WERI-Rb-1 (cell line): ENCODE measurements at regions not wholly inside any gene's neighbourhood (a gene's known extent, or its start where the extent isn't known, plus 50 kb on each side); places are given as distances from the start of the nearest gene placed in this dataset.

Experiments used
- DNase-seq: peaks from one replicate; pipeline ENCODE4 v3.0.0-alpha.2; 2020
- H3K27ac ChIP-seq: fragments of 250-450 bp; sonication (Bioruptor Pico); 2 replicates; pipeline ENCODE4 v1.5.1; 2020; ENCODE audit warnings: mild to moderate bottlenecking, moderate library complexity
- H3K27me3 ChIP-seq: fragments of 250-450 bp; sonication (Bioruptor Pico); 2 replicates; pipeline ENCODE4 v1.5.1; 2021; ENCODE audit warnings: mild to moderate bottlenecking, low read depth, moderate library complexity; ENCODE audit not compliant: insufficient read depth, severe bottlenecking
- H3K36me3 ChIP-seq: fragments of 250-450 bp; sonication (Bioruptor Pico); 2 replicates; pipeline ENCODE4 v1.5.1; 2020; ENCODE audit warnings: mild to moderate bottlenecking, moderate library complexity
- H3K4me3 ChIP-seq: 2 replicates; pipeline ENCODE4 v1.5.1; 2011; ENCODE audit warnings: low read depth, mild to moderate bottlenecking, control low read depth, low read length
- H3K9me3 ChIP-seq: fragments of 250-450 bp; sonication (Bioruptor Pico); 2 replicates; pipeline ENCODE4 v1.5.1; 2021; ENCODE audit warnings: mild to moderate bottlenecking, moderate library complexity; ENCODE audit not compliant: severe bottlenecking
- TF ChIP-seq, protein P1 (sequence below): IDR thresholded peaks from 2 replicates; pipeline ENCODE4 v1.5.1; 2011; ENCODE audit warnings: low read depth, mild to moderate bottlenecking, control low read depth, inconsistent platforms, low read length

DNA sequence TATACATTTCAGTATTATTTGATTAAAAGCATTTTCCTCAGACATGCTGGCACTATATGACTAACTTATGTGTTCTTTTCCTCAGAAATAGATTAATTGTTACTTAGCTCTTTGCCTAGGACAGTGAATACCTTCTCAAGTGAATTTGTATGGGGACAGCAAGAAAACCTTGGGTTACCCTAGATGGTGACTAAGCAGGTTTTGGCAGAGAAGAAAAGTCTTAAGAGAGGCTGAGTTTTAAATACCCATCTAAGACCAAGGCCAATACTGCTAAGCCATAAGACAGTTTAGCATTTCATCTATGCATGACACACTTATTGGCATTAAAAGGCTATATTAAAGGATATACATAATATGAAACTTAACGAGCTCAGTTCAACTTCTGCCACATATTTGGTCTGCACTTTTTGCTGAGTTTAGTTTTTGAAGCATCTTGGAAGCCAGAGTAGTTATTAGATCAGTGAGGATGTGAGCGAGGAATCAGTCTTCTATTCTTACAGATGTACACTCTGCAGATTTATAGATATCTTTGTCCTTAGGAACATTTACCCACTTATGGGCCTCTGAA lies 54.6 kb upstream of the FAM3C start:
- no peaks in the 10 kb centered on the region for H3K27me3 ChIP-seq
- TF ChIP-seq, protein P1, sequence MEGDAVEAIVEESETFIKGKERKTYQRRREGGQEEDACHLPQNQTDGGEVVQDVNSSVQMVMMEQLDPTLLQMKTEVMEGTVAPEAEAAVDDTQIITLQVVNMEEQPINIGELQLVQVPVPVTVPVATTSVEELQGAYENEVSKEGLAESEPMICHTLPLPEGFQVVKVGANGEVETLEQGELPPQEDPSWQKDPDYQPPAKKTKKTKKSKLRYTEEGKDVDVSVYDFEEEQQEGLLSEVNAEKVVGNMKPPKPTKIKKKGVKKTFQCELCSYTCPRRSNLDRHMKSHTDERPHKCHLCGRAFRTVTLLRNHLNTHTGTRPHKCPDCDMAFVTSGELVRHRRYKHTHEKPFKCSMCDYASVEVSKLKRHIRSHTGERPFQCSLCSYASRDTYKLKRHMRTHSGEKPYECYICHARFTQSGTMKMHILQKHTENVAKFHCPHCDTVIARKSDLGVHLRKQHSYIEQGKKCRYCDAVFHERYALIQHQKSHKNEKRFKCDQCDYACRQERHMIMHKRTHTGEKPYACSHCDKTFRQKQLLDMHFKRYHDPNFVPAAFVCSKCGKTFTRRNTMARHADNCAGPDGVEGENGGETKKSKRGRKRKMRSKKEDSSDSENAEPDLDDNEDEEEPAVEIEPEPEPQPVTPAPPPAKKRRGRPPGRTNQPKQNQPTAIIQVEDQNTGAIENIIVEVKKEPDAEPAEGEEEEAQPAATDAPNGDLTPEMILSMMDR = no peak
- H3K9me3 ChIP-seq = no peaks in the 10 kb centered on the region
- DNase-seq = no peak
- H3K4me3 ChIP-seq = no peak overlapping the region
- no peak overlapping the region for H3K27ac ChIP-seq
- H3K36me3 ChIP-seq = no peaks in the 10 kb centered on the region

DNA sequence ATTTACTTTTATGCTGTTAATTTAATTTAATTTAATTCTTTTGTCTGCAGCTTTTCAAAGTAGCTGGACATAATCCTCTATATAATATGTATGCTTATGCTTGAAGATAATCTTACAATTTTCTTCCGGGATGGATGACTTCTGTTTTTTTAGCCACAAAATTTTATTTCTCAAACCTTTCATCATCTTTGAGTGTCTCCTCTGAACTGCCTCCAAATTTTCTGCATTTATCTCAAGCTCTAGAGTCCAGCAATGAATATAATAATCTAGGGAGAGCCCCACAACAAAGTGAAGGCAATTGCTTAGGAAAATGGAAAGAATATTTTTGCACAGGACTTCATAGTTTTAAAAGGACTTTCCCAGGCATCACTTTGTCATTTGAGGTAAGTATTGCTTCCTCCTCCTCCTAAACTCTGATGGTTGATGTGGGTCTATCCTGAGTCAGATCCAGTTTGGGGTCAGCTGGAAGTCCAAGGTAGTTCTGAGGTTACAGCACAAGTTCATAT lies 53.7 kb upstream of the FAM3C start:
- DNase-seq = no peak
- no peaks in the 10 kb centered on the region for H3K36me3 ChIP-seq
- no peak overlapping the region for H3K4me3 ChIP-seq
- no peaks in the 10 kb centered on the region for H3K27me3 ChIP-seq
- TF ChIP-seq, protein P1 = no peak
- H3K27ac ChIP-seq = no peak overlapping the region
- H3K9me3 ChIP-seq = no peaks in the 10 kb centered on the region

- TF ChIP-seq, protein P1 = no peak
- Histone ChIP-seq H3K4me3 (no peak overlapping the region), H3K27me3 (no peaks in the 10 kb centered on the region), H3K27ac (no peak overlapping the region), H3K9me3 (no peaks in the 10 kb centered on the region), H3K36me3 (no peaks in the 10 kb centered on the region)
- DNase-seq = no peak
Measured at GRCh38 chr7:121449329-121449728, 53.2 kb upstream of the FAM3C start.

DNA sequence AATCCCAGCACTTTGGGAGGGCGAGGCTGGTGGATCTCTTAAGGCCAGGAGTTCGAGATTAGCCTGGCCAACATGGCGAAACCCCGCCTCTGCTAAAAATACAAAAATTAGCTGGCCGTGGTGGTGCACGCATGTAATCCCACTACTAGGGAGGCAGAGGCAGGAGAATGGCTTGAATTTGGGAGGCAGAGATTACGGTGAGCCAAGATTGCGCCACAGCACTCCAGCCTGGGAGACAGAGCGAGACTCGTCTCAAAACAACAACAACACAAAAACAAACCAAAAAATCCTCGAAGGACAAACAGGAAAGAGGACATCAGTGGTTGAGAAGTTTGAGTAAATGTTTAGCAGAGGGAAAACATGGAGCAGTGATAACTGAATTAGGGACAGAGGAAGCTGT lies 52.3 kb upstream of the FAM3C start:
- H3K4me3 ChIP-seq = no peak overlapping the region
- H3K27ac ChIP-seq = no peak overlapping the region
- H3K9me3 ChIP-seq = no peaks in the 10 kb centered on the region
- TF ChIP-seq, protein P1 = no peak
- no peaks in the 10 kb centered on the region for H3K36me3 ChIP-seq
- H3K27me3 ChIP-seq = no peaks in the 10 kb centered on the region
- DNase-seq = no peak

- TF ChIP-seq, protein P1 = no peak
- no peaks in the 10 kb centered on the region for H3K36me3 ChIP-seq
- no peak overlapping the region for H3K27ac ChIP-seq
- H3K9me3 ChIP-seq = no peaks in the 10 kb centered on the region
- no peak overlapping the region for H3K4me3 ChIP-seq
- H3K27me3 ChIP-seq = no peaks in the 10 kb centered on the region
- DNase-seq = no peak
Measured at GRCh38 chr7:121447911-121448300, 51.8 kb upstream of the FAM3C start.
